A549 (cell line): ENCODE measurements at regions not wholly inside any gene's neighbourhood (a gene's known extent, or its start where the extent isn't known, plus 50 kb on each side); places are given as distances from the start of the nearest gene placed in this dataset.

ENCODE experiments used
- CTCF ChIP-seq: fragments of >200 bp; sonication (Bioruptor Twin); formaldehyde crosslinking; IDR thresholded peaks from 3 replicates; pipeline ENCODE4 v1.5.1; 2016
- ELK1 ChIP-seq: fragments of 150-350 bp; IDR thresholded peaks from 2 replicates; pipeline ENCODE4 v1.6.1; 2014; ENCODE audit warnings: low read depth, mild to moderate bottlenecking, low read length
- ESRRA ChIP-seq: fragments of 150-350 bp; IDR thresholded peaks from 2 replicates; pipeline ENCODE4 v1.6.1; 2014; ENCODE audit warnings: mild to moderate bottlenecking, low read length, borderline replicate concordance
- KDM5A ChIP-seq: fragments of 200-600 bp; sonication (generic); IDR thresholded peaks from 2 replicates; pipeline ENCODE4 v1.6.1; 2016; ENCODE audit warnings: antibody characterized with exemption, mild to moderate bottlenecking
- MAX ChIP-seq: IDR thresholded peaks from 2 replicates; pipeline ENCODE4 v1.6.1; 2012
- MYC ChIP-seq: IDR thresholded peaks from 2 replicates; pipeline ENCODE4 v1.6.1; 2012; ENCODE audit warnings: mild to moderate bottlenecking, inconsistent platforms, low read length, improper control_type of control experiment, borderline replicate concordance
- RNF2 ChIP-seq: fragments of 200-600 bp; sonication (generic); IDR thresholded peaks from 2 replicates; pipeline ENCODE4 v1.6.1; 2016; ENCODE audit warnings: low read depth, mild to moderate bottlenecking, antibody characterized with exemption, moderate library complexity, borderline replicate concordance

- no peak for TF ChIP-seq MAX
- TF ChIP-seq RNF2, result no peak
- no peak for TF ChIP-seq CTCF
- no peak for TF ChIP-seq ESRRA
- no peak for TF ChIP-seq MYC
- no peak for TF ChIP-seq KDM5A
- no peak for TF ChIP-seq ELK1
Measured at GRCh38 chr3:159626598-159626997, 362.0 kb upstream of the IL12A start.
